Lower lobe of right lung (tissue), 2 donors: ENCODE measurements at regions not wholly inside any gene's neighbourhood (a gene's known extent, or its start where the extent isn't known, plus 50 kb on each side); places are given as distances from the start of the nearest gene placed in this dataset.

Experiments used
- ATAC-seq, 2 donors: fragments of 200-7000 bp; cut with Tn5 transposase; one replicate each; pipeline ENCODE4 v1.9.1; 2020 to 2022; ENCODE audit warnings: mild to moderate bottlenecking in 2 of 2, moderate library complexity in 2 of 2
- DNase-seq: peaks from one replicate; pipeline ENCODE4 v3.0.0-alpha.2; 2020
- H3K27ac ChIP-seq: fragments of 200-600 bp; one replicate; pipeline ENCODE4 v1.8.0; 2022
- H3K27me3 ChIP-seq: fragments of 200-600 bp; one replicate; pipeline ENCODE4 v1.8.0; 2022; ENCODE audit warnings: low read depth
- H3K36me3 ChIP-seq: fragments of 200-600 bp; one replicate; pipeline ENCODE4 v1.8.0; 2022; ENCODE audit warnings: mild to moderate bottlenecking
- H3K4me1 ChIP-seq: fragments of 200-600 bp; one replicate; pipeline ENCODE4 v1.8.0; 2022
- H3K4me3 ChIP-seq: fragments of 200-600 bp; one replicate; pipeline ENCODE4 v1.8.0; 2022; ENCODE audit warnings: mild to moderate bottlenecking
- H3K9me3 ChIP-seq: fragments of 200-600 bp; one replicate; pipeline ENCODE4 v1.8.0; 2022
- intact Hi-C: fragments of 100-400 bp; cut with DNase I; formaldehyde crosslinking; loops from one replicate; pipeline ENCODE4 v1.11.0; 2022
- TF ChIP-seq, protein P1 (sequence below): fragments of 200-600 bp; IDR thresholded peaks from one replicate; pipeline ENCODE4 v1.8.0; 2022; ENCODE audit warnings: antibody characterized with exemption, mild to moderate bottlenecking
- donor health status: DM: no; HTN: yes; CAD: no; lungs with severe emphysema.

DNA sequence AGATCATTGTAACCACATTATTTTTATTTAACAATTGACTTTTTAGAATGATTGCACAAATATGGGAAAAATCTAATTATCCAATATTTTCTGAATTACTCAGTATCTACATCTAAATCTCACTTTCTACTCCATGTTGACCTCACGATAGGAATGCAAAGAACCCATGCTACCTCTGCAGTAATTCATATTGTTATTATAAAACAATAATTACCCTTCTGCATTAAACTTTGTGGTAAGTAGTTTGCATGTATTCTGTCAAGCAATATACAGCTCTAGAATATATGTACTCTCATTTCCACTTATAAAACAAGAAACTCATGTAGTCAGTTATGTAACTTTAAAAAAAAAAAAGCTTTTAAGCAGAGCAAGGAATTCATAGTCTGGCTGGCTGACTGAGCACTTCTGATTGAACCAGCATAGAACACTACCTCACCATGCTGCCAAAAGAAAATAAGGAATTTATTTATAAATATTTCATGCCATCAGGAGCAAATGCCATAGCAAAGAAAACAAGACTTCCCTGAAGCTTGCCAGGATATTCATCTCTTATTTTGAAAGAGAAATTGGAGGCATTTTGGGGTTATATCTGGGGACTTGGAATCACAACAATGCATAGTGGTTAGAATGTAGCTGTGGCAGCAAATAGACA is 895.7 kb downstream of the XPNPEP1 start:
- no peak overlapping the region for H3K27ac ChIP-seq
- DNase-seq, result no peak
- intact Hi-C loops, result no loop called here
- H3K9me3 ChIP-seq, result no peaks in the 10 kb centered on the region
- no peak for ATAC-seq
- no peak overlapping the region for H3K4me3 ChIP-seq
- H3K4me1 ChIP-seq, result no peaks in the 10 kb centered on the region
- no peaks in the 10 kb centered on the region for H3K27me3 ChIP-seq
- TF ChIP-seq, protein P1, sequence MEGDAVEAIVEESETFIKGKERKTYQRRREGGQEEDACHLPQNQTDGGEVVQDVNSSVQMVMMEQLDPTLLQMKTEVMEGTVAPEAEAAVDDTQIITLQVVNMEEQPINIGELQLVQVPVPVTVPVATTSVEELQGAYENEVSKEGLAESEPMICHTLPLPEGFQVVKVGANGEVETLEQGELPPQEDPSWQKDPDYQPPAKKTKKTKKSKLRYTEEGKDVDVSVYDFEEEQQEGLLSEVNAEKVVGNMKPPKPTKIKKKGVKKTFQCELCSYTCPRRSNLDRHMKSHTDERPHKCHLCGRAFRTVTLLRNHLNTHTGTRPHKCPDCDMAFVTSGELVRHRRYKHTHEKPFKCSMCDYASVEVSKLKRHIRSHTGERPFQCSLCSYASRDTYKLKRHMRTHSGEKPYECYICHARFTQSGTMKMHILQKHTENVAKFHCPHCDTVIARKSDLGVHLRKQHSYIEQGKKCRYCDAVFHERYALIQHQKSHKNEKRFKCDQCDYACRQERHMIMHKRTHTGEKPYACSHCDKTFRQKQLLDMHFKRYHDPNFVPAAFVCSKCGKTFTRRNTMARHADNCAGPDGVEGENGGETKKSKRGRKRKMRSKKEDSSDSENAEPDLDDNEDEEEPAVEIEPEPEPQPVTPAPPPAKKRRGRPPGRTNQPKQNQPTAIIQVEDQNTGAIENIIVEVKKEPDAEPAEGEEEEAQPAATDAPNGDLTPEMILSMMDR, result no peak
- no peaks in the 10 kb centered on the region for H3K36me3 ChIP-seq

DNA sequence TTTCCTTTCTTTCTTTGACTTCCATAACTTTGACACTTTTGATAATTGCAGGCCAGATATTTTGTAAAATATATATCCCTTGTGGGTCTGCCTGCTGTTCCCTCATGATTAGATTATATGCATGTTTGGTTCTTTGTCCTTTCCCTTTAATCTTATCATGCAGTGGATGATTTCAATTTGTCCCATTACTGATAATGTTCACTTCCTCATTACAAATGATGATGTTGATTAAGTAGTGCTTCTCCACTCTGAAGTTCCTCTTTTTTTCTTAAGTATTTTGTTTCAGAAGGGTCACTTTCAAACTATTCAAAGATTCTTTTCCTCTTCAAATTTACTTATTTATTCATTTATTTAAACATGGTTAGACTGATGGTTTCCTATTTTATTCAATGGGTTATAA is 898.1 kb downstream of the XPNPEP1 start:
- H3K4me1 ChIP-seq, result no peaks in the 10 kb centered on the region
- intact Hi-C loops, result no loop called here
- TF ChIP-seq, protein P1, result no peak

DNA sequence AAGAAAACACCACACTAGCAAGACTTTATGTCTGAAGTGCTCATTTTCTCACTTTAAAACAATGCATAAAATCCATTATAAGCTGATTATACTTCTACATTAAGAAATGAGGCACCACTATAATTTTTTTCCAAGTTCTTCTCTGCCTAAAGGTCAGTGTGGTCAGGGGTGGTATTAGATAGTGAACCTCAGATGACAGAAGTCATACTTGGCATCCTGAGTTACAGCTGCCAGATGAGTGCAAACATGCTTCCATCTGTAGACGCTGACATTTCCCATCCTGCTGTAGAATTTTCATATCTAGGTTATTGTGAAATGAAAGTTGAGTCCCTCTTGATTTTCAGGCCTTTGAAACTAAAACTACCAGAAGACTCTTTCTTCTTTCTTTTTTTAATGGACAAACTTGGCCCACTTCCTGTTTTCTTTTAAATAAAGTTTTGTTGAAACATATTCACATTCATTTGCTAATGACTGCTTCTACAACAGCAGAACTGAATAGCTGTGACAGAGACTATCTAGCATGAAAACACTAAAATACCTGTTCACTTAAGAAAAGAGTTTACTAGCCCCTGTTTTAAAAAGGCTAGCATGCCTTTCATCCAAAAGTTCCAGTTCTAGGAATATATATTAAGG is 900.8 kb downstream of the XPNPEP1 start:
- no peak overlapping the region for H3K27ac ChIP-seq
- TF ChIP-seq, protein P1, result no peak
- no peak for ATAC-seq
- H3K4me3 ChIP-seq, result no peak overlapping the region
- H3K27me3 ChIP-seq, result no peaks in the 10 kb centered on the region
- no peak for DNase-seq
- intact Hi-C loops, result no loop called here
- no peaks in the 10 kb centered on the region for H3K4me1 ChIP-seq
- no peaks in the 10 kb centered on the region for H3K36me3 ChIP-seq
- no peaks in the 10 kb centered on the region for H3K9me3 ChIP-seq

More for the DNA sequence above, 898.1 kb downstream of the XPNPEP1 start:
- DNase-seq (no peak), ATAC-seq (no peak)
- no peaks in the 10 kb centered on the region for H3K27me3 ChIP-seq
- no peaks in the 10 kb centered on the region for H3K9me3 ChIP-seq
- no peak overlapping the region for H3K27ac ChIP-seq
- no peaks in the 10 kb centered on the region for H3K36me3 ChIP-seq
- no peak overlapping the region for H3K4me3 ChIP-seq

DNA sequence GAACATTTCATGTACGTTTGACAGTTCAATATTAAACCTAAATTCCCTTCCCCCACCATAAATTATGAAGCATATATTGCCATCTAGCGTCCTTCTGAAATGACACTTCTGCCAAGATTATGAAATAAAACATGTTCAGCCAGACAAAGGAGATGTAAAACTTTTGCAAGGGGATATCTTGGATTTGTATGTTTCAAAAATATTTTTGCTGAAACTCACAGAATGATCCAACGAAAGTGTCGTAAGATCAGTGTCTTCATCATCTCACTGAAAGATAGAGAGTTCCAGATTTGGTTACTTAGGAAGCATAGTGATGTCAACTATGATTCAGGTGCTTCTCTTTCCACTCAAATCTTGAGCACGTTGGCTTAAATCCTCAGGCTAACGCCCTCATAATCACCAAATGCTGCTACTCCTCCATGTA is 904.3 kb downstream of the XPNPEP1 start:
- H3K4me1 ChIP-seq, result no peaks in the 10 kb centered on the region
- ATAC-seq (no peak), DNase-seq (no peak)
- no peaks in the 10 kb centered on the region for H3K9me3 ChIP-seq
- H3K36me3 ChIP-seq, result no peaks in the 10 kb centered on the region
- H3K4me3 ChIP-seq, result no peak overlapping the region
- H3K27me3 ChIP-seq, result no peaks in the 10 kb centered on the region
- intact Hi-C loops, result no loop called here
- TF ChIP-seq, protein P1, result no peak
- H3K27ac ChIP-seq, result no peak overlapping the region

DNA sequence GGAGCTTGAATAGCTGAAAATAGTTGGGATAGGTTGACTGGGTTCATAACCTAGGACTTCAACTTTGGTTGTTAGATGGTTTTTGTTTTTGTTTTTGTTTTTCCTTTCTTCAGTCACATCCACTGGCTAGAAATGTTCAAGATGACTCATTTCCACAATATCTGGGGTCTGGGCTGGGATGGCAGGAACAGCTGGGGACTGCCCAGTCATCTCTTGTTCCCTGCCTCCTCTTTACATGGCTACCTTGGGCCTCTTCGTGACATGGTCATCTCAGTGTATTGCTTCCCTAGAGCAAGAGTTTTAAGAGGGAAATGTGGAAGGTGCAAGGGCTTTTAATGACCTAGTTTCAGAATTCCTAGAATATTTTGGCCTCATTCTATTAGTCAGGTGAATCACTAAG is 915.8 kb downstream of the XPNPEP1 start:
- intact Hi-C loops, result no loop called here
- Histone ChIP-seq H3K4me3 (no peak overlapping the region), H3K27ac (no peak overlapping the region), H3K4me1 (no peaks in the 10 kb centered on the region), H3K36me3 (no peaks in the 10 kb centered on the region), H3K9me3 (no peaks in the 10 kb centered on the region), H3K27me3 (no peaks in the 10 kb centered on the region)
- DNase-seq, result no peak
- ATAC-seq, result no peak
- TF ChIP-seq, protein P1, result no peak
